ENCODE measurements at regions not wholly inside any gene's neighbourhood (a gene's known extent, or its start where the extent isn't known, plus 50 kb on each side); places are given as distances from the start of the nearest gene placed in this dataset.
"Not testable (repeated sequence)": the region's sequence is repeated elsewhere in the genome, so short reads cannot be mapped to it uniquely, and the experiment has no call there.

DNA sequence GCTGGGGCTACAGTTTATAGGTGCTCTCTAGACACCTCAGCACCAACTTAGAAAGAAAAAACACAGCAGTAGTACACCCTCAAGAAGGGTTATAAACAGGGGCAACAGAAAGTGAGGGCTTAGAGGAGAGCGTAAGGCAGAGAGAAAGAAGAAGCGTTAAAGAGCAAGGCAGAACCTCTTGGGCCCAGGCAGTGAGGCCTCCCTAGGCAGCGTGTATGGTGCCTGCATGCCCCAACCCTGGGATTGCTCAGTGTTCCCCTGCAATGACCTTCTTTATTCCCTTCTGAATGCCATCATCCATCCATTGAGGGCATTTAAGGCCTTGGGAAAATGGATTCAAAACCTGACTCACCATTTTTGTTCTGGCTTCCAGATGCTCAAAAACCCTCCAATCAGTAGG, 130.0 kb upstream of the ARG1 start:
- Histone ChIP-seq H3K9me2 (replicated peaks; ENCODE audit: control insufficient read depth, low read length) (no peaks in the 10 kb centered on the region), H3K9me3 (ENCODE audit: control insufficient read depth, insufficient read depth, low read length) (no peaks in the 10 kb centered on the region), H4K20me1 (ENCODE audit: control insufficient read depth, insufficient read depth, low read depth, low read length) (no peaks in the 10 kb centered on the region), H3K27ac (ENCODE audit: low read depth, low read length) (no peak overlapping the region), H3K4me3 (ENCODE audit: low read length) (no peak overlapping the region), H3K27me3 (ENCODE audit: control insufficient read depth, low read length) (no peaks in the 10 kb centered on the region), H3K4me1 (ENCODE audit: control insufficient read depth, low read length) (no peaks in the 10 kb centered on the region), H3K4me2 (ENCODE audit: low read length) (no peak overlapping the region), H3F3A (ENCODE audit: control insufficient read depth, insufficient read depth) (no peaks in the 10 kb centered on the region), H3K36me3 (ENCODE audit: control insufficient read depth, low read length) (no peaks in the 10 kb centered on the region), H3K79me2 (ENCODE audit: control insufficient read depth, low read length) (no peaks in the 10 kb centered on the region)
- TF ChIP-seq, protein P1, sequence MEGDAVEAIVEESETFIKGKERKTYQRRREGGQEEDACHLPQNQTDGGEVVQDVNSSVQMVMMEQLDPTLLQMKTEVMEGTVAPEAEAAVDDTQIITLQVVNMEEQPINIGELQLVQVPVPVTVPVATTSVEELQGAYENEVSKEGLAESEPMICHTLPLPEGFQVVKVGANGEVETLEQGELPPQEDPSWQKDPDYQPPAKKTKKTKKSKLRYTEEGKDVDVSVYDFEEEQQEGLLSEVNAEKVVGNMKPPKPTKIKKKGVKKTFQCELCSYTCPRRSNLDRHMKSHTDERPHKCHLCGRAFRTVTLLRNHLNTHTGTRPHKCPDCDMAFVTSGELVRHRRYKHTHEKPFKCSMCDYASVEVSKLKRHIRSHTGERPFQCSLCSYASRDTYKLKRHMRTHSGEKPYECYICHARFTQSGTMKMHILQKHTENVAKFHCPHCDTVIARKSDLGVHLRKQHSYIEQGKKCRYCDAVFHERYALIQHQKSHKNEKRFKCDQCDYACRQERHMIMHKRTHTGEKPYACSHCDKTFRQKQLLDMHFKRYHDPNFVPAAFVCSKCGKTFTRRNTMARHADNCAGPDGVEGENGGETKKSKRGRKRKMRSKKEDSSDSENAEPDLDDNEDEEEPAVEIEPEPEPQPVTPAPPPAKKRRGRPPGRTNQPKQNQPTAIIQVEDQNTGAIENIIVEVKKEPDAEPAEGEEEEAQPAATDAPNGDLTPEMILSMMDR (IDR thresholded peaks at IDR 0.05; ENCODE audit: low read depth, low read length, poor library complexity, severe bottlenecking), result no peak

DNA sequence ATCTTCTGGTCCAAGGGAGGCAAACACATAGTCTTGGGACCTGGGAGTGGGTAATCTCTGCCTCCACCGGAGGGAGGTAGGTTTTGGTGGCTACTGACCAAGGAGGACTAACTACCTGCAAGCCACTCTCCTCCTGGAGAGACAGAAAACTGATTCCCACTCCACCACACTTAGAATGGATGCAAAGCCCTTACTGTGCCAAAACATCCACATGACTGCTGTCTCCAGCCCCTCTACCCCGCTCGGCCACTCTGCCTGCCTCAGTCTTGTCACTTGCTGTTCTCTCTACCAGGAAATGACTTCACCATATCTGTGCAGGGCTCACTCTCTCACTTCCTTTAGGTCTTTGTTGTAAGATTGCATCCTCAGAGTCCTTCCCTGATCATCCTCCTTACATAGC, 129.5 kb upstream of the ARG1 start:
- H3K36me3 ChIP-seq (ENCODE audit: control insufficient read depth, low read length), result no peaks in the 10 kb centered on the region
- no peaks in the 10 kb centered on the region for H3K9me2 ChIP-seq (replicated peaks; ENCODE audit: control insufficient read depth, low read length)
- H3K4me2 ChIP-seq (ENCODE audit: low read length), result no peak overlapping the region
- H3K27ac ChIP-seq (ENCODE audit: low read depth, low read length), result no peak overlapping the region
- H4K20me1 ChIP-seq (ENCODE audit: control insufficient read depth, insufficient read depth, low read depth, low read length), result no peaks in the 10 kb centered on the region
- no peaks in the 10 kb centered on the region for H3K4me1 ChIP-seq (ENCODE audit: control insufficient read depth, low read length)
- H3K4me3 ChIP-seq (ENCODE audit: low read length), result no peak overlapping the region
- no peaks in the 10 kb centered on the region for H3K27me3 ChIP-seq (ENCODE audit: control insufficient read depth, low read length)
- H3K9me3 ChIP-seq (ENCODE audit: control insufficient read depth, insufficient read depth, low read length), result no peaks in the 10 kb centered on the region
- H3F3A ChIP-seq (ENCODE audit: control insufficient read depth, insufficient read depth), result no peaks in the 10 kb centered on the region
- H3K79me2 ChIP-seq (ENCODE audit: control insufficient read depth, low read length), result no peaks in the 10 kb centered on the region
- TF ChIP-seq, protein P1 (IDR thresholded peaks at IDR 0.05; ENCODE audit: low read depth, low read length, poor library complexity, severe bottlenecking), result no peak
- no peak for TF ChIP-seq EZH2phosphoT487 (IDR thresholded peaks at IDR 0.05; ENCODE audit: borderline replicate concordance, low read length)

DNA sequence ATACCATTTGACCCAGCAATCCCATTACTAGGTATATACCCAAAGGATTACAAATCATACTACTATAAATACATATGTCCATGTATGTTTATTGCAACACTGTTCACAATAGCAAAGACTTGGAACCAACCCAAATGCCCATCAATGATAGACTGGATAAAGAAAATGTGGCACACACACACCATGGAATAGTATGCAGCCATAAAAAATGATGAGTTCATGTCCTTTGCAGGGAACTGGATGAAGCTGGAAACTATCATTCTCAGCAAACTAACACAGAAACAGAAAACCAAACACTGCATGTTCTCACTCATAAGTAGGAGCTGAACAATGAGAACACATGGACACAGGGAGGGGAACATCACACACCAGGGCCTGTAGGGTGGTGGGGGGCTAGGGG, 127.7 kb upstream of the ARG1 start:
- not testable (repeated sequence) for H3K4me2 ChIP-seq (ENCODE audit: low read length); H3K9me2 ChIP-seq (replicated peaks; ENCODE audit: control insufficient read depth, low read length); H3K79me2 ChIP-seq (ENCODE audit: control insufficient read depth, low read length); H3K4me3 ChIP-seq (ENCODE audit: low read length); H3K27ac ChIP-seq (ENCODE audit: low read depth, low read length); H3K9me3 ChIP-seq (ENCODE audit: control insufficient read depth, insufficient read depth, low read length); H3K27me3 ChIP-seq (ENCODE audit: control insufficient read depth, low read length); H3K4me1 ChIP-seq (ENCODE audit: control insufficient read depth, low read length); H3F3A ChIP-seq (ENCODE audit: control insufficient read depth, insufficient read depth); H4K20me1 ChIP-seq (ENCODE audit: control insufficient read depth, insufficient read depth, low read depth, low read length); H3K36me3 ChIP-seq (ENCODE audit: control insufficient read depth, low read length)

- Histone ChIP-seq H3K27ac (ENCODE audit: low read depth, low read length) (no peak overlapping the region), H4K20me1 (ENCODE audit: control insufficient read depth, insufficient read depth, low read depth, low read length) (no peaks in the 10 kb centered on the region), H3K4me1 (ENCODE audit: control insufficient read depth, low read length) (no peaks in the 10 kb centered on the region), H3K9me3 (ENCODE audit: control insufficient read depth, insufficient read depth, low read length) (no peaks in the 10 kb centered on the region), H3K4me2 (ENCODE audit: low read length) (no peak overlapping the region), H3F3A (ENCODE audit: control insufficient read depth, insufficient read depth) (no peaks in the 10 kb centered on the region), H3K27me3 (ENCODE audit: control insufficient read depth, low read length) (0 out of 2 replicates have a peak, but pooled peaks cover 2% of the 10 kb centered on the region), H3K9me2 (replicated peaks; ENCODE audit: control insufficient read depth, low read length) (no peaks in the 10 kb centered on the region), H3K36me3 (ENCODE audit: control insufficient read depth, low read length) (no peaks in the 10 kb centered on the region), H3K4me3 (ENCODE audit: low read length) (no peak overlapping the region), H3K79me2 (ENCODE audit: control insufficient read depth, low read length) (no peaks in the 10 kb centered on the region)
- no peak for TF ChIP-seq EZH2phosphoT487 (IDR thresholded peaks at IDR 0.05; ENCODE audit: borderline replicate concordance, low read length)
- TF ChIP-seq, protein P1 (IDR thresholded peaks at IDR 0.05; ENCODE audit: low read depth, low read length, poor library complexity, severe bottlenecking), result no peak
Observed at GRCh38 chr6:131450861-131451260, 122.2 kb upstream of the ARG1 start.

All from DOHH2 (cell line).